GM12878 (cell line): ENCODE measurements at regions not wholly inside any gene's neighbourhood (a gene's known extent, or its start where the extent isn't known, plus 50 kb on each side); places are given as distances from the start of the nearest gene placed in this dataset.

ENCODE experiments used
- ATAC-seq: fragments of 200-7000 bp; cut with Tn5 transposase; 3 replicates; pipeline ENCODE4 v1.9.1; 2020; ENCODE audit warnings: mild to moderate bottlenecking, moderate library complexity
- BruUV-seq: library from RNA; stranded (reverse); fragments of 400-500 nt; replicated peaks from 2 replicates; lab custom pipeline; 2021; lab: Mats Ljungman, UMichigan
- CTCF ChIA-PET: fragments of 300-600 bp; sonication (Branson Sonifier 250); formaldehyde crosslinking; extraction: SDS; loops from one replicate; lab custom pipeline; 2021; ENCODE audit warnings: inconsistent platforms; lab: Yijun Ruan, JAX
- POLR2A ChIA-PET: fragments of 350-600 bp; formaldehyde crosslinking; extraction: SDS; loops from one replicate; lab custom pipeline; 2021; ENCODE audit warnings: inconsistent platforms; lab: Charles Lee
- RAD21 ChIA-PET: fragments of 300-600 bp; sonication (Branson Sonifier 250); formaldehyde crosslinking; loops from one replicate; lab custom pipeline; 2023; ENCODE audit warnings: antibody characterized with exemption; ENCODE audit not compliant: unreplicated experiment; lab: Charles Lee
- SMC1A ChIA-PET: fragments of 300-600 bp; sonication (Branson Sonifier 250); formaldehyde crosslinking; loops from one replicate; lab custom pipeline; 2023; ENCODE audit not compliant: unreplicated experiment, uncharacterized antibody; lab: Charles Lee
- DNase-seq: peaks from one replicate; pipeline ENCODE4 v3.0.0-alpha.2; 2011; ENCODE audit warnings: low read depth, low spot score
- FAIRE-seq: peaks from 3 replicates; lab custom pipeline; 2011; peaks lifted over from hg19 to GRCh38; lab: Jason Lieb, UNC
- H2AFZ ChIP-seq: 2 replicates; pipeline ENCODE4 v1.6.0; 2011; ENCODE audit warnings: low read depth, low read length, control low read depth; ENCODE audit not compliant: control insufficient read depth
- H3K27ac ChIP-seq: 2 replicates; pipeline ENCODE4 v1.5.1; 2011; ENCODE audit warnings: control low read depth; ENCODE audit not compliant: control insufficient read depth, insufficient read depth
- H3K27me3 ChIP-seq, 2 experiments: replicated peaks in 1 of 2; 2 replicates each; pipeline versions ENCODE4 v1.6.0 to v1.6.1; 2011; ENCODE audit warnings: low read length in 1 of 2; ENCODE audit not compliant: control insufficient read depth in 2 of 2, insufficient read depth in 2 of 2
- H3K36me3 ChIP-seq, 2 experiments: 2 replicates each; pipeline ENCODE4 v1.5.1; 2011; ENCODE audit warnings: low read length in 1 of 2; ENCODE audit not compliant: control insufficient read depth in 2 of 2, insufficient read depth in 2 of 2
- H3K4me1 ChIP-seq: 2 replicates; pipeline ENCODE4 v1.6.1; 2011; ENCODE audit warnings: mild to moderate bottlenecking, low read length, moderate library complexity, mixed read lengths; ENCODE audit not compliant: control insufficient read depth, insufficient read depth
- H3K4me2 ChIP-seq: 2 replicates; pipeline ENCODE4 v1.6.0; 2011; ENCODE audit warnings: control low read depth; ENCODE audit not compliant: control insufficient read depth, insufficient read depth
- H3K4me3 ChIP-seq: fragments of 200-600 bp; sonication (generic); 2 replicates; pipeline ENCODE4 v1.5.1; 2016
- H3K79me2 ChIP-seq: 2 replicates; pipeline ENCODE4 v1.6.0; 2011; ENCODE audit warnings: low read length; ENCODE audit not compliant: control insufficient read depth, insufficient read depth
- H3K9ac ChIP-seq: 2 replicates; pipeline ENCODE4 v1.8.0; 2011; ENCODE audit warnings: low read length, control low read depth, mixed read lengths; ENCODE audit not compliant: control insufficient read depth, insufficient read depth
- H3K9me3 ChIP-seq: replicated peaks from 3 replicates; pipeline ENCODE4 v1.5.1; 2011; ENCODE audit warnings: mild to moderate bottlenecking, low read length; ENCODE audit not compliant: control insufficient read depth, insufficient read depth
- H4K20me1 ChIP-seq: 2 replicates; pipeline ENCODE4 v1.6.0; 2011; ENCODE audit not compliant: control insufficient read depth, insufficient read depth
- ATF2 ChIP-seq: IDR thresholded peaks from 2 replicates; pipeline ENCODE4 v1.6.1; 2012; ENCODE audit warnings: low read length, inconsistent platforms
- ATF3 ChIP-seq: IDR thresholded peaks from 2 replicates; pipeline ENCODE4 v1.6.1; 2011; ENCODE audit warnings: low read depth, mild to moderate bottlenecking, low read length, moderate library complexity, borderline replicate concordance; ENCODE audit errors: extremely low read depth
- ETV6 ChIP-seq, 2 experiments: fragments of 450-650 bp in 1 of 2; IDR thresholded peaks in 1 of 2; conservative IDR thresholded peaks in 1 of 2; 2 replicates each; pipeline ENCODE4 v1.6.1; 2014; ENCODE audit warnings: antibody characterized with exemption in 1 of 2, borderline replicate concordance in 1 of 2, low read depth in 1 of 2, mild to moderate bottlenecking in 1 of 2, moderate library complexity in 1 of 2
- GATAD2B ChIP-seq: fragments of 450-650 bp; conservative IDR thresholded peaks from 2 replicates; pipeline ENCODE4 v1.6.1; 2017; ENCODE audit warnings: low read depth, mild to moderate bottlenecking, moderate library complexity
- HDAC2 ChIP-seq: fragments of 200-600 bp; sonication (generic); IDR thresholded peaks from 2 replicates; pipeline ENCODE4 v1.6.1; 2017
- MYC ChIP-seq: IDR thresholded peaks from 2 replicates; pipeline ENCODE4 v1.6.1; 2011; ENCODE audit warnings: mild to moderate bottlenecking, low read length, moderate library complexity, inconsistent platforms; ENCODE audit not compliant: insufficient read depth, insufficient replicate concordance, insufficient read length, severe bottlenecking
- PML ChIP-seq: IDR thresholded peaks from 2 replicates; pipeline ENCODE4 v1.6.1; 2012; ENCODE audit warnings: low read length, inconsistent platforms
- POLR2AphosphoS5 ChIP-seq: IDR thresholded peaks from 2 replicates; pipeline ENCODE4 v1.6.1; 2011; ENCODE audit warnings: mild to moderate bottlenecking, low read length, inconsistent platforms
- RAD21 ChIP-seq: IDR thresholded peaks from 2 replicates; pipeline ENCODE4 v1.6.1; 2011; ENCODE audit warnings: mild to moderate bottlenecking, low read depth, low read length, moderate library complexity; ENCODE audit not compliant: insufficient read depth
- RBBP5 ChIP-seq: fragments of 200-600 bp; sonication (generic); conservative IDR thresholded peaks from 2 replicates; pipeline ENCODE4 v1.6.1; 2016
- RCOR1 ChIP-seq: conservative IDR thresholded peaks from 2 replicates; pipeline ENCODE4 v1.6.1; 2012; ENCODE audit warnings: low read depth, low read length, improper control_type of control experiment
- RELA ChIP-seq: fragments of 450-650 bp; IDR thresholded peaks from 2 replicates; pipeline ENCODE4 v1.8.0; 2014; ENCODE audit warnings: borderline replicate concordance; ENCODE audit not compliant: partially characterized antibody
- RFX5 ChIP-seq: IDR thresholded peaks from 2 replicates; pipeline ENCODE4 v1.6.1; 2011; ENCODE audit warnings: low read depth, low read length, improper control_type of control experiment
- SMAD5 ChIP-seq: IDR thresholded peaks from 2 replicates; pipeline ENCODE4 v1.6.1; 2016; ENCODE audit warnings: antibody characterized with exemption, low read depth
- TCF12 ChIP-seq: IDR thresholded peaks from 2 replicates; pipeline ENCODE4 v1.6.1; 2011; ENCODE audit warnings: low read depth, mild to moderate bottlenecking, low read length
- ZBTB33 ChIP-seq: fragments of 450-650 bp; IDR thresholded peaks from 2 replicates; pipeline ENCODE4 v1.6.1; 2017; ENCODE audit warnings: mild to moderate bottlenecking
- ZNF207 ChIP-seq: fragments of 450-650 bp; IDR thresholded peaks from 2 replicates; pipeline ENCODE4 v1.6.1; 2014; ENCODE audit warnings: antibody characterized with exemption, mild to moderate bottlenecking, borderline replicate concordance
- ZNF592 ChIP-seq: fragments of 450-650 bp; IDR thresholded peaks from 2 replicates; pipeline ENCODE4 v1.6.1; 2017; ENCODE audit warnings: mild to moderate bottlenecking, moderate library complexity
- WGBS: methylation state at CpG from one replicate; pipeline ENCODE4 v1.1.6; 2016; ENCODE audit warnings: low lambda C conversion rate; ENCODE audit not compliant: insufficient replicate concordance, insufficient coverage; ENCODE audit errors: missing lambda C conversion rate; 5-methylcytosine and 5-hydroxymethylcytosine counted together
- in situ Hi-C: fragments of 300-500 bp; cut with MboI; formaldehyde crosslinking; loops from 9 replicates; pipeline ENCODE4 v1.14.3; 2018; ENCODE audit warnings: mixed read lengths
- intact Hi-C: fragments of 100-400 bp; cut with micrococcal nuclease; formaldehyde crosslinking; loops from one replicate; pipeline ENCODE4 v1.14.2; 2022; ENCODE audit not compliant: unreplicated experiment

GRCh38 chr15:62454567-62455172 lies 289.6 kb upstream of the C2CD4B start:
- H3K36me3 ChIP-seq, result no peaks in the 10 kb centered on the region
- CTCF ChIA-PET, result no interaction called here
- no peaks in the 10 kb centered on the region for H3K4me1 ChIP-seq
- POLR2A ChIA-PET, result no interaction called here
- RAD21 ChIA-PET, result no interaction called here
- no peak overlapping the region for H3K27ac ChIP-seq
- 28% methylated on average over 6 of the region's 6 CpGs for WGBS
- in situ Hi-C loops (no loop called here), intact Hi-C loops (no loop called here)
- no peaks in the 10 kb centered on the region for H3K79me2 ChIP-seq
- FAIRE-seq (no peak), ATAC-seq (no peak), DNase-seq (no peak)
- H3K9me3 ChIP-seq, result no peaks in the 10 kb centered on the region
- H3K27me3 ChIP-seq, result no peaks in the 10 kb centered on the region
- no TSS peak for BruUV-seq
- H3K9ac ChIP-seq, result no peak overlapping the region
- no peak overlapping the region for H2AFZ ChIP-seq
- no peaks in the 10 kb centered on the region for H4K20me1 ChIP-seq
- SMC1A ChIA-PET, result interaction anchor here (0.7 kb wide), 1 partner anchor 104 kb away, joined by 3 read pairs; no protein-coding TSS in a partner anchor
- no peak overlapping the region for H3K4me3 ChIP-seq
- no peak overlapping the region for H3K4me2 ChIP-seq
- TF ChIP-seq ZNF592 (no peak), TCF12 (no peak), POLR2AphosphoS5 (no peak), SMAD5 (no peak), ZBTB33 (no peak), HDAC2 (no peak), RFX5 (no peak), RCOR1 (no peak), RELA (no peak), ATF3 (no peak), ETV6 (conservative IDR thresholded peaks at IDR 0.05 in 1 of 2, IDR thresholded peaks at IDR 0.05 in 1 of 2; ENCODE audit: borderline replicate concordance in 1 of 2, low read depth in 1 of 2) (no peak), ZNF207 (no peak), ATF2 (no peak), PML (no peak), MYC (no peak), GATAD2B (no peak), RAD21 (no peak), RBBP5 (no peak)
